ENCODE measurements at regions not wholly inside any gene's neighbourhood (a gene's known extent, or its start where the extent isn't known, plus 50 kb on each side); places are given as distances from the start of the nearest gene placed in this dataset.

DNA sequence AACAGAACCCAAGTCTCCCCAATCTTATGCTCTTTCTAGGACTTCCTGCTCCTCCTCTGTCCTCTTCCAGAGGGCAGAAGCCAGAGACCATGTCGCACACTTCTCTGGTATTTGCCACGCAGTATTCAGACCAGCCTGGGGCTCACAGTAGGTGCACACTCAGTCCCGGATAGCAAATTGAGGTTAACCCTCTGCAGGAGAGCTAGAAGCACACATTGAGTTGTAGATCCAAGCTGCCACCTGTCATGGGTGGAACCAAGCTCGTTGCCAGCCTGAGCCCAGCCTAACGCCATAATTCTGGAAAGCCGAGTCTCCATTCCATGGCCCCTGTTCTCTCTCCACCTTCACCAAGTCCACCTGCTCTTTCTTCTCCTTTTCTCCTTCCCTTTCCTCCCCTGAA, 562.1 kb downstream of the BUD13 start:
- TF ChIP-seq, protein P1, sequence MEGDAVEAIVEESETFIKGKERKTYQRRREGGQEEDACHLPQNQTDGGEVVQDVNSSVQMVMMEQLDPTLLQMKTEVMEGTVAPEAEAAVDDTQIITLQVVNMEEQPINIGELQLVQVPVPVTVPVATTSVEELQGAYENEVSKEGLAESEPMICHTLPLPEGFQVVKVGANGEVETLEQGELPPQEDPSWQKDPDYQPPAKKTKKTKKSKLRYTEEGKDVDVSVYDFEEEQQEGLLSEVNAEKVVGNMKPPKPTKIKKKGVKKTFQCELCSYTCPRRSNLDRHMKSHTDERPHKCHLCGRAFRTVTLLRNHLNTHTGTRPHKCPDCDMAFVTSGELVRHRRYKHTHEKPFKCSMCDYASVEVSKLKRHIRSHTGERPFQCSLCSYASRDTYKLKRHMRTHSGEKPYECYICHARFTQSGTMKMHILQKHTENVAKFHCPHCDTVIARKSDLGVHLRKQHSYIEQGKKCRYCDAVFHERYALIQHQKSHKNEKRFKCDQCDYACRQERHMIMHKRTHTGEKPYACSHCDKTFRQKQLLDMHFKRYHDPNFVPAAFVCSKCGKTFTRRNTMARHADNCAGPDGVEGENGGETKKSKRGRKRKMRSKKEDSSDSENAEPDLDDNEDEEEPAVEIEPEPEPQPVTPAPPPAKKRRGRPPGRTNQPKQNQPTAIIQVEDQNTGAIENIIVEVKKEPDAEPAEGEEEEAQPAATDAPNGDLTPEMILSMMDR (IDR thresholded peaks at IDR 0.05; ENCODE audit: poor library complexity, severe bottlenecking): no peak
- no peak for TF ChIP-seq SMC3 (conservative IDR thresholded peaks at IDR 0.05; ENCODE audit: poor library complexity)
- TF ChIP-seq EZH2 (IDR thresholded peaks at IDR 0.05; ENCODE audit: borderline replicate concordance, insufficient read depth, low read length, poor library complexity, severe bottlenecking): no peak
- TF ChIP-seq POLR2AphosphoS5 (IDR thresholded peaks at IDR 0.05): no peak
- no peak for TF ChIP-seq TAF1 (IDR thresholded peaks at IDR 0.05; ENCODE audit: low read depth)
- TF ChIP-seq MXI1 (conservative IDR thresholded peaks at IDR 0.05; ENCODE audit: poor library complexity, severe bottlenecking): no peak
- TF ChIP-seq RAD21 (conservative IDR thresholded peaks at IDR 0.05): no peak
- TF ChIP-seq EP300 (conservative IDR thresholded peaks at IDR 0.05; ENCODE audit: poor library complexity, severe bottlenecking): no peak
- TF ChIP-seq, protein P2, sequence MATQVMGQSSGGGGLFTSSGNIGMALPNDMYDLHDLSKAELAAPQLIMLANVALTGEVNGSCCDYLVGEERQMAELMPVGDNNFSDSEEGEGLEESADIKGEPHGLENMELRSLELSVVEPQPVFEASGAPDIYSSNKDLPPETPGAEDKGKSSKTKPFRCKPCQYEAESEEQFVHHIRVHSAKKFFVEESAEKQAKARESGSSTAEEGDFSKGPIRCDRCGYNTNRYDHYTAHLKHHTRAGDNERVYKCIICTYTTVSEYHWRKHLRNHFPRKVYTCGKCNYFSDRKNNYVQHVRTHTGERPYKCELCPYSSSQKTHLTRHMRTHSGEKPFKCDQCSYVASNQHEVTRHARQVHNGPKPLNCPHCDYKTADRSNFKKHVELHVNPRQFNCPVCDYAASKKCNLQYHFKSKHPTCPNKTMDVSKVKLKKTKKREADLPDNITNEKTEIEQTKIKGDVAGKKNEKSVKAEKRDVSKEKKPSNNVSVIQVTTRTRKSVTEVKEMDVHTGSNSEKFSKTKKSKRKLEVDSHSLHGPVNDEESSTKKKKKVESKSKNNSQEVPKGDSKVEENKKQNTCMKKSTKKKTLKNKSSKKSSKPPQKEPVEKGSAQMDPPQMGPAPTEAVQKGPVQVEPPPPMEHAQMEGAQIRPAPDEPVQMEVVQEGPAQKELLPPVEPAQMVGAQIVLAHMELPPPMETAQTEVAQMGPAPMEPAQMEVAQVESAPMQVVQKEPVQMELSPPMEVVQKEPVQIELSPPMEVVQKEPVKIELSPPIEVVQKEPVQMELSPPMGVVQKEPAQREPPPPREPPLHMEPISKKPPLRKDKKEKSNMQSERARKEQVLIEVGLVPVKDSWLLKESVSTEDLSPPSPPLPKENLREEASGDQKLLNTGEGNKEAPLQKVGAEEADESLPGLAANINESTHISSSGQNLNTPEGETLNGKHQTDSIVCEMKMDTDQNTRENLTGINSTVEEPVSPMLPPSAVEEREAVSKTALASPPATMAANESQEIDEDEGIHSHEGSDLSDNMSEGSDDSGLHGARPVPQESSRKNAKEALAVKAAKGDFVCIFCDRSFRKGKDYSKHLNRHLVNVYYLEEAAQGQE (IDR thresholded peaks at IDR 0.05; ENCODE audit: borderline replicate concordance): no peak

All from neural cell (in vitro differentiated cells).